HEK293 (cell line): ENCODE measurements at regions not wholly inside any gene's neighbourhood (a gene's known extent, or its start where the extent isn't known, plus 50 kb on each side); places are given as distances from the start of the nearest gene placed in this dataset.
A peak's percentile ranks its signal among the peaks of the same experiment; 100 is the strongest.

Experiments used
- CTCF ChIA-PET: fragments of 350-600 bp; formaldehyde crosslinking; extraction: SDS; loops from one replicate; lab custom pipeline; 2021; ENCODE audit warnings: antibody characterized with exemption; lab: Yijun Ruan, JAX
- POLR2A ChIA-PET: fragments of 300-600 bp; formaldehyde crosslinking; extraction: SDS; loops from one replicate; lab custom pipeline; 2020; ENCODE audit warnings: antibody characterized with exemption, inconsistent platforms; lab: Yijun Ruan, JAX
- H3K27ac ChIP-seq: fragments of 200-500 bp; sonication (Bioruptor generic); 2 replicates; pipeline ENCODE4 v1.5.1; 2014; ENCODE audit warnings: low read depth, low read length, control low read depth, inconsistent platforms; ENCODE audit errors: extremely low read depth
- H3K36me3 ChIP-seq, 2 experiments: fragments of 200-500 bp in 1 of 2; sonication (Bioruptor generic) in 1 of 2; 1 replicate in 1 of 2; 2 replicates in 1 of 2; pipeline ENCODE4 v1.5.1; 2014 to 2017; ENCODE audit warnings: inconsistent platforms in 2 of 2, low read length in 2 of 2; ENCODE audit not compliant: control insufficient read depth in 2 of 2, insufficient read depth in 1 of 2
- H3K4me1 ChIP-seq: fragments of 200-500 bp; sonication (Bioruptor generic); 2 replicates; pipeline ENCODE4 v1.5.1; 2014; ENCODE audit warnings: mild to moderate bottlenecking, low read length, inconsistent platforms; ENCODE audit not compliant: control insufficient read depth, insufficient read depth
- H3K4me3 ChIP-seq: 2 replicates; pipeline ENCODE4 v1.5.1; 2011; ENCODE audit warnings: low read depth, mild to moderate bottlenecking, control low read depth, low read length, moderate library complexity
- H3K9me3 ChIP-seq: fragments of 200-500 bp; sonication (Bioruptor generic); 2 replicates; pipeline ENCODE4 v1.5.1; 2014; ENCODE audit warnings: low read depth, low read length, inconsistent platforms; ENCODE audit not compliant: control insufficient read depth, insufficient read depth
- HOXA7 ChIP-seq: sonication (generic); formaldehyde crosslinking; IDR thresholded peaks from 2 replicates; pipeline ENCODE4 v1.8.1; 2022; ENCODE audit warnings: missing genetic modification reagents, borderline replicate concordance
- KLF1 ChIP-seq: fragments of 450-650 bp; formaldehyde crosslinking; IDR thresholded peaks from 2 replicates; pipeline ENCODE4 v1.5.1; 2016; ENCODE audit warnings: missing biosample characterization, missing genetic modification characterization
- SCRT2 ChIP-seq: fragments of 450-650 bp; formaldehyde crosslinking; IDR thresholded peaks from 2 replicates; pipeline ENCODE4 v1.5.1; 2016; ENCODE audit warnings: missing biosample characterization, missing genetic modification characterization
- ZNF10 ChIP-seq: fragments of 450-650 bp; formaldehyde crosslinking; IDR thresholded peaks from 2 replicates; pipeline ENCODE4 v1.5.1; 2017; ENCODE audit warnings: missing biosample characterization, missing genetic modification characterization
- ZNF169 ChIP-seq: fragments of 450-650 bp; formaldehyde crosslinking; IDR thresholded peaks from 2 replicates; pipeline ENCODE4 v1.5.1; 2016; ENCODE audit warnings: missing biosample characterization, missing genetic modification characterization
- ZNF221 ChIP-seq: fragments of 450-650 bp; formaldehyde crosslinking; IDR thresholded peaks from 2 replicates; pipeline ENCODE4 v1.5.1; 2017; ENCODE audit warnings: missing biosample characterization, missing genetic modification characterization, borderline replicate concordance
- ZNF23 ChIP-seq: fragments of 450-650 bp; formaldehyde crosslinking; IDR thresholded peaks from 2 replicates; pipeline ENCODE4 v1.5.1; 2016; ENCODE audit warnings: missing biosample characterization, missing genetic modification characterization, borderline replicate concordance
- ZNF354C ChIP-seq: fragments of 450-650 bp; formaldehyde crosslinking; IDR thresholded peaks from 2 replicates; pipeline ENCODE4 v1.5.1; 2016; ENCODE audit warnings: missing biosample characterization, missing genetic modification characterization, low read depth, borderline replicate concordance
- ZNF473 ChIP-seq: fragments of 450-650 bp; formaldehyde crosslinking; IDR thresholded peaks from 2 replicates; pipeline ENCODE4 v1.5.1; 2017; ENCODE audit warnings: missing biosample characterization, missing genetic modification characterization
- ZNF521 ChIP-seq: fragments of 450-650 bp; formaldehyde crosslinking; IDR thresholded peaks from 2 replicates; pipeline ENCODE4 v1.5.1; 2017; ENCODE audit warnings: missing biosample characterization, mild to moderate bottlenecking, missing genetic modification characterization
- ZNF555 ChIP-seq: fragments of 450-650 bp; formaldehyde crosslinking; conservative IDR thresholded peaks from 2 replicates; pipeline ENCODE4 v1.5.1; 2017; ENCODE audit warnings: missing biosample characterization, mild to moderate bottlenecking, missing genetic modification characterization, inconsistent platforms
- ZNF670 ChIP-seq: fragments of 450-650 bp; formaldehyde crosslinking; IDR thresholded peaks from 2 replicates; pipeline ENCODE4 v1.5.1; 2016; ENCODE audit warnings: missing biosample characterization, missing genetic modification characterization, low read depth
- ZNF677 ChIP-seq: fragments of 450-650 bp; IDR thresholded peaks from 2 replicates; pipeline ENCODE4 v1.5.0; 2018; ENCODE audit warnings: missing biosample characterization, mild to moderate bottlenecking, missing genetic modification characterization, moderate library complexity
- ZNF707 ChIP-seq: fragments of 450-650 bp; formaldehyde crosslinking; IDR thresholded peaks from 2 replicates; pipeline ENCODE4 v1.5.1; 2016; ENCODE audit warnings: missing biosample characterization, missing genetic modification characterization
- ZNF76 ChIP-seq: fragments of 450-650 bp; formaldehyde crosslinking; IDR thresholded peaks from 2 replicates; pipeline ENCODE4; 2016; ENCODE audit warnings: low read depth, missing biosample characterization, missing genetic modification characterization, borderline replicate concordance
- ZNF776 ChIP-seq: fragments of 450-650 bp; formaldehyde crosslinking; IDR thresholded peaks from 2 replicates; pipeline ENCODE4 v1.5.0; 2017; ENCODE audit warnings: missing biosample characterization, missing genetic modification characterization, borderline replicate concordance
- ZNF830 ChIP-seq: fragments of 450-650 bp; IDR thresholded peaks from 2 replicates; pipeline ENCODE4 v1.5.0; 2018; ENCODE audit warnings: missing biosample characterization, missing genetic modification characterization, low read depth, mild to moderate bottlenecking, moderate library complexity
- TF ChIP-seq, protein P1 (sequence below): fragments of 450-650 bp; formaldehyde crosslinking; optimal IDR thresholded peaks from 2 replicates; pipeline ENCODE3; 2016; ENCODE audit warnings: missing biosample characterization, mild to moderate bottlenecking, missing genetic modification characterization
- TF ChIP-seq, protein P2 (sequence below): fragments of 450-650 bp; formaldehyde crosslinking; IDR thresholded peaks from 2 replicates; pipeline ENCODE4 v1.5.1; 2017; ENCODE audit warnings: missing biosample characterization, missing genetic modification characterization
- TF ChIP-seq, protein P3 (sequence below): fragments of 450-650 bp; formaldehyde crosslinking; IDR thresholded peaks from 2 replicates; pipeline ENCODE4 v1.5.1; 2016; ENCODE audit warnings: missing biosample characterization, missing genetic modification characterization

DNA sequence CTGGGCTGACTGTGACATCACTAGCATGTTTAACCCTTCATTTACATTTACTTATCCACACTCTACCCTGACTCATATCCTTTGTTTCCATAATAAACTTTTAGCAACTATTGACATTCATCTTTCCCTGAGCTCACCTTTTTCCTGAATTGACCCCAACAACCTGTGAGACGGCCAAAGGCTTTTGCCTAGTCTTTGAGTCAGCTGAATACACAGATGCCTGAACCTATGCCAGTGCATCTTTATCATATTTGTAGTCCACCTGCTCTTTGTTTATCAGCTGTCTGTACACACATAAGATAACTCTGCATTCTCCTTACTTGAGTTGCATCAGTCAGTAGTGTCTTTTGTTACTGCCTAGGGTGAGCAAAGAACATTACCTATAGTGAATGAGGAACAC is 128.5 kb upstream of the HMHB1 start:
- H3K4me1 ChIP-seq: peaks cover 9% of the 10 kb centered on the region
- POLR2A ChIA-PET: no interaction called here
- no peak overlapping the region for H3K4me3 ChIP-seq
- H3K9me3 ChIP-seq: no peaks in the 10 kb centered on the region
- no peaks in the 10 kb centered on the region for H3K36me3 ChIP-seq
- CTCF ChIA-PET: interaction anchor here (0.6 kb wide), 1 partner anchor 278 kb away, joined by 3 read pairs; no protein-coding TSS in a partner anchor
- H3K27ac ChIP-seq: no peak overlapping the region
- no peak for TF ChIP-seq ZNF76
- TF ChIP-seq ZNF221 (tag by site-specific recombination): no peak
- TF ChIP-seq, protein P1, sequence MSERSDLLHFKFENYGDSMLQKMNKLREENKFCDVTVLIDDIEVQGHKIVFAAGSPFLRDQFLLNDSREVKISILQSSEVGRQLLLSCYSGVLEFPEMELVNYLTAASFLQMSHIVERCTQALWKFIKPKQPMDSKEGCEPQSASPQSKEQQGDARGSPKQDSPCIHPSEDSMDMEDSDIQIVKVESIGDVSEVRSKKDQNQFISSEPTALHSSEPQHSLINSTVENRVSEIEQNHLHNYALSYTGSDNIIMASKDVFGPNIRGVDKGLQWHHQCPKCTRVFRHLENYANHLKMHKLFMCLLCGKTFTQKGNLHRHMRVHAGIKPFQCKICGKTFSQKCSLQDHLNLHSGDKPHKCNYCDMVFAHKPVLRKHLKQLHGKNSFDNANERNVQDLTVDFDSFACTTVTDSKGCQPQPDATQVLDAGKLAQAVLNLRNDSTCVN (tag by site-specific recombination): no peak
- no peak for TF ChIP-seq ZNF830 (tag by site-specific recombination)
- TF ChIP-seq SCRT2 (tag by site-specific recombination): no peak
- no peak for TF ChIP-seq ZNF10 (tag by site-specific recombination)

DNA sequence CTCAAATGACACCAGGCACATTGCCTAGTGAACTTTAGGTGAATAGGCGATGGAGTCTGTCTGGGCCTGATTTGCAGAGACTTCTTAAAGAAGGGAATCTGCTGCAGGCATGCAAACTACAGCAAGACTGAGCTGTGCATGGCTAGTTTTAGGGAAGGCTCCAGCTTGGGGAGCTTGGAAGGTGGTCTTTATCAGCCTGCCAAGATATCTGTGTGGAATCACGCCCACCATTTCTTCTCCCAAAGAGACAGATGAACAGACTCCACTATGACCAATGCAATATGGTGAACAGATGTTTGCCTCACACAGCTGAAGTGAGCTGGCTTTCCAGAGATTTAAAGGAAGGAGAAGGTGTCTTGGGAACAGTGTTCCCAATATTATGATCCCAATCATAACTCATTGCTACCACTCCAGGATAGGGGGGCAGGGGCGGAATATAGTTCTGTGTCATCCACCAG is 129.0 kb upstream of the HMHB1 start:
- Histone ChIP-seq H3K4me1 (peaks cover 9% of the 10 kb centered on the region), H3K27ac (no peak overlapping the region), H3K36me3 (no peaks in the 10 kb centered on the region), H3K4me3 (no peak overlapping the region), H3K9me3 (no peaks in the 10 kb centered on the region)
- ChIA-PET POLR2A (no interaction called here), CTCF (interaction anchor here (0.6 to 1.1 kb wide), 3 partner anchors 57 to 1059 kb away, joined by 3 read pairs; no protein-coding TSS in a partner anchor)
- TF ChIP-seq ZNF670: no peak
- TF ChIP-seq, protein P2, sequence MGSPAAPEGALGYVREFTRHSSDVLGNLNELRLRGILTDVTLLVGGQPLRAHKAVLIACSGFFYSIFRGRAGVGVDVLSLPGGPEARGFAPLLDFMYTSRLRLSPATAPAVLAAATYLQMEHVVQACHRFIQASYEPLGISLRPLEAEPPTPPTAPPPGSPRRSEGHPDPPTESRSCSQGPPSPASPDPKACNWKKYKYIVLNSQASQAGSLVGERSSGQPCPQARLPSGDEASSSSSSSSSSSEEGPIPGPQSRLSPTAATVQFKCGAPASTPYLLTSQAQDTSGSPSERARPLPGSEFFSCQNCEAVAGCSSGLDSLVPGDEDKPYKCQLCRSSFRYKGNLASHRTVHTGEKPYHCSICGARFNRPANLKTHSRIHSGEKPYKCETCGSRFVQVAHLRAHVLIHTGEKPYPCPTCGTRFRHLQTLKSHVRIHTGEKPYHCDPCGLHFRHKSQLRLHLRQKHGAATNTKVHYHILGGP (tag by site-specific recombination): 0 out of 2 replicates have a peak, but pooled peaks have one; percentile 11

DNA sequence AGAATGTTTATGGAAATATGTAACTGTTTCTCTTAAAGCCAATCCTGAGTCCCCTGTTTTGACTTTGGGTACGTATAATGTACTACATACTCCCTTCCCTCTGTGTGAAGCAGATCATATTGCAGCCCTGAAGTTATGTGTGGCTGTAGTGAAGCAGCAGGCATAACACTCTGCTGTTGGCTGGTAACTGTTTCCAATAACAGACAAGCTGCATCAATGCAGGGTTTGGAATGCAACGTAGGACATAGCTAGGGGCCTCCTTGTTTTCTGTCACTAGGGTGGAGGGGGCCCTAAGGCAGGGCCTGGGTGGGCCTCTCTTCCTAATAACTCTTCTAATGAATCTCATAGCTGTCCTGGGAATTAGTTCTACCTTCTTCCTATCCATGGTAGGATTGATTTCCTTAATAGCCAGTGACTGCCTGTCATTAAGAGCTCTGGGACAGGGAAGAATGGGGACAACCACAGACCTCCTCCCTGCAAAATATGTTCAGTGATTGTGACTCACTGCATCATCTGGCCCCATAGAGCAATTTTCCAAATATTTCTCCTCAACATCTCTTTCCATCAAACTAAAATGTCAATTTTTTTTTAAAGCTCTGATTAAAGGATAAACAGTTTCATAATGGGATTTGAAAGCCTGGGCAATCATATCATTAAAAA is 129.6 kb upstream of the HMHB1 start:
- Histone ChIP-seq H3K36me3 (no peaks in the 10 kb centered on the region), H3K9me3 (no peaks in the 10 kb centered on the region), H3K4me3 (no peak overlapping the region), H3K27ac (no peak overlapping the region), H3K4me1 (peaks cover 9% of the 10 kb centered on the region)
- POLR2A ChIA-PET: no interaction called here
- TF ChIP-seq KLF1 (tag by site-specific recombination) (no peak), ZNF354C (tag by site-specific recombination) (no peak), SCRT2 (tag by site-specific recombination) (no peak), ZNF473 (tag by site-specific recombination) (no peak), HOXA7 (no peak), ZNF707 (tag by site-specific recombination) (no peak), ZNF221 (tag by site-specific recombination) (no peak), ZNF23 (tag by site-specific recombination) (no peak), ZNF555 (tag by site-specific recombination) (no peak), ZNF677 (tag by site-specific recombination) (no peak), ZNF776 (tag by site-specific recombination) (no peak), ZNF169 (tag by site-specific recombination) (no peak), ZNF521 (tag by site-specific recombination) (no peak)
- TF ChIP-seq, protein P3, sequence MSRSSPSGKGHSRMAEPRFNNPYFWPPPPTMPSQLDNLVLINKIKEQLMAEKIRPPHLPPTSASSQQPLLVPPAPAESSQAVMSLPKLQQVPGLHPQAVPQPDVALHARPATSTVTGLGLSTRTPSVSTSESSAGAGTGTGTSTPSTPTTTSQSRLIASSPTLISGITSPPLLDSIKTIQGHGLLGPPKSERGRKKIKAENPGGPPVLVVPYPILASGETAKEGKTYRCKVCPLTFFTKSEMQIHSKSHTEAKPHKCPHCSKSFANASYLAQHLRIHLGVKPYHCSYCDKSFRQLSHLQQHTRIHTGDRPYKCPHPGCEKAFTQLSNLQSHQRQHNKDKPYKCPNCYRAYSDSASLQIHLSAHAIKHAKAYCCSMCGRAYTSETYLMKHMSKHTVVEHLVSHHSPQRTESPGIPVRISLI (tag by site-specific recombination): no peak
- CTCF ChIA-PET: interaction anchor here (0.5 to 1.1 kb wide), 3 partner anchors 45 to 1059 kb away, joined by 3 read pairs; no protein-coding TSS in a partner anchor
